ENCODE measurements at regions not wholly inside any gene's neighbourhood (a gene's known extent, or its start where the extent isn't known, plus 50 kb on each side); places are given as distances from the start of the nearest gene placed in this dataset.

GRCh38 chr10:34866848-34867247 lies 51.8 kb upstream of the PARD3 start:
- TF ChIP-seq RBFOX2 (IDR thresholded peaks at IDR 0.05; ENCODE audit: low read depth, low read length) (no peak), ZNF777 (CRISPR knock-in tag; IDR thresholded peaks at IDR 0.05) (no peak), SMC3 (IDR thresholded peaks at IDR 0.05; ENCODE audit: low read length) (no peak), CTCF (CRISPR knock-in tag; IDR thresholded peaks at IDR 0.05) (no peak), ZNF580 (CRISPR knock-in tag; IDR thresholded peaks at IDR 0.05; ENCODE audit: borderline replicate concordance, low read depth) (no peak), ZNF558 (CRISPR knock-in tag; IDR thresholded peaks at IDR 0.05; ENCODE audit: borderline replicate concordance) (no peak), ZNF263 (CRISPR knock-in tag; IDR thresholded peaks at IDR 0.05) (no peak), JUNB (CRISPR knock-in tag; IDR thresholded peaks at IDR 0.05; ENCODE audit: borderline replicate concordance) (no peak), POLR2A (IDR thresholded peaks at IDR 0.05; ENCODE audit: insufficient read depth in 1 of 2, low read depth in 2 of 2, low read length in 2 of 2) (no peak), FOSL1 (CRISPR knock-in tag; IDR thresholded peaks at IDR 0.05; ENCODE audit: borderline replicate concordance) (no peak), MAX (IDR thresholded peaks at IDR 0.05) (no peak)
